HG02852 (cell line): ENCODE measurements at regions not wholly inside any gene's neighbourhood (a gene's known extent, or its start where the extent isn't known, plus 50 kb on each side); places are given as distances from the start of the nearest gene placed in this dataset.

Experiments
- ATAC-seq: cut with Tn5 transposase; IDR thresholded peaks from one replicate; pipeline ENCODE4 v1.9.1; 2021; ENCODE audit warnings: mild to moderate bottlenecking, moderate library complexity; ENCODE audit not compliant: unreplicated experiment

GRCh38 chr16:64185954-64186353, 935.9 kb downstream of the CDH11 start:
- no peak for ATAC-seq

GRCh38 chr16:64184156-64184555, 937.7 kb downstream of the CDH11 start:
- no peak for ATAC-seq

GRCh38 chr16:64182985-64183384, 938.9 kb downstream of the CDH11 start:
- ATAC-seq, result no peak

- no peak for ATAC-seq
These were observed 940.5 kb downstream of the CDH11 start for GRCh38 chr16:64181271-64181925.

GRCh38 chr16:64180136-64180900, 941.5 kb downstream of the CDH11 start:
- no peak for ATAC-seq

- no peak for ATAC-seq
These were observed 947.5 kb downstream of the CDH11 start for GRCh38 chr16:64174327-64174726.

- no peak for ATAC-seq
These were observed 949.2 kb downstream of the CDH11 start for GRCh38 chr16:64172652-64173051.

- no peak for ATAC-seq
These were observed 949.6 kb downstream of the CDH11 start for GRCh38 chr16:64172226-64172625.

GRCh38 chr16:64171632-64172031, 950.2 kb downstream of the CDH11 start:
- no peak for ATAC-seq

GRCh38 chr16:64168371-64168770, 953.5 kb downstream of the CDH11 start:
- ATAC-seq, result no peak

- no peak for ATAC-seq
These were observed 953.9 kb downstream of the CDH11 start for GRCh38 chr16:64167936-64168335.

GRCh38 chr16:64165368-64165767, 956.5 kb downstream of the CDH11 start:
- no peak for ATAC-seq

- no peak for ATAC-seq
These were observed 959.1 kb downstream of the CDH11 start for GRCh38 chr16:64162613-64163375.

GRCh38 chr16:64159976-64160375, 961.9 kb downstream of the CDH11 start:
- ATAC-seq, result no peak

GRCh38 chr16:64158941-64159588, 962.8 kb downstream of the CDH11 start:
- ATAC-seq, result no peak

GRCh38 chr16:64153718-64154117, 968.1 kb downstream of the CDH11 start:
- ATAC-seq, result no peak

- no peak for ATAC-seq
These were observed 969.7 kb downstream of the CDH11 start for GRCh38 chr16:64151990-64152767.

- ATAC-seq, result no peak
These were observed 971.7 kb downstream of the CDH11 start for GRCh38 chr16:64150193-64150592.

GRCh38 chr16:64149756-64150155, 972.1 kb downstream of the CDH11 start:
- no peak for ATAC-seq

GRCh38 chr16:64148356-64148755, 973.5 kb downstream of the CDH11 start:
- no peak for ATAC-seq

- no peak for ATAC-seq
These were observed 973.9 kb downstream of the CDH11 start for GRCh38 chr16:64147941-64148340.
